Activated effector memory CD4-positive, alpha-beta T cell treated with anti-CD3 and anti-CD28 coated beads, Interleukin-2, amount 50 U/mL, for 16 hours (primary cell): ENCODE measurements at regions not wholly inside any gene's neighbourhood (a gene's known extent, or its start where the extent isn't known, plus 50 kb on each side); places are given as distances from the start of the nearest gene placed in this dataset.

Experiments used
- DNase-seq: peaks from one replicate; pipeline ENCODE4 v3.0.0-alpha.2; 2020

DNA sequence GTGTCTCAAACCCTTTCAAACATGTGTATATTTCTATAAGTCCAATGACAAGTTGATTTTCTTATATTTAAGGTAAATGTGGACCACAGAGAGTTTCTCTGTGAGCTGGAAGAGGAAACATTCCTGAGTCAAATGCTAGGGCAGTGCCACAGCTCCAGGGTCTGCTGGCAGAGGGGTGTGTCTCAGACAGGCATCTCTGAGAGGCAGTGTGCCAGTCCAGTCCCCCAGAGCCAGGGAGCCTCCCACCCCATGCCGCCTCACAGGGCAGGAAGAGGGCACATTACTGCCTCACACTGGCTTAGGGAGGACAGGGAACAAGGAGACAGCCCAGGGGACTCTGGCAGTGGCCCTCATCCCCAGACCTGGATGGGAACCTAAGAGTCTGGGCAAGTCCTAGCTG, 120.2 kb downstream of the TENT4A start:
- DNase-seq = no peak

DNA sequence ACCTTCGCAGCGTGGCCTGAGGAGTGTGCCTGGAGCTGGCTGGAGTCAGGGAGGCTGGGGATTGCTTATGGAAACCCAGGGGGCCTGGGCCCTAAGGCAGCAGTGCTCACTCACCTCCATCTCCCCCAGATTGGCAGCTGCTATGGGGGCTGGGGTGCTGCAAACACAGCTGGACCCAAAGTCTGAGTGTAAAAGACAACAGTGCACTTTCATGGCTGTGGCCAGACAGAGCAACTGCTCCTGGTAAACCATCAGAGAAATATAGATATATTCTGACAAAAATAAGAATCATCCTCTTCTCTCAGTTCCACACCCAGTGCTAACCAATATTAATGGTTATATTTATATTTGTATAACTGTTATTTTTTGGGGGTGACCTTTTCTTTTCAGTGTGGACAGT, 123.9 kb downstream of the TENT4A start:
- DNase-seq = no peak

- DNase-seq = peak; percentile 67
Measured at GRCh38 chr5:6837519-6838110, 124.4 kb downstream of the TENT4A start.

DNA sequence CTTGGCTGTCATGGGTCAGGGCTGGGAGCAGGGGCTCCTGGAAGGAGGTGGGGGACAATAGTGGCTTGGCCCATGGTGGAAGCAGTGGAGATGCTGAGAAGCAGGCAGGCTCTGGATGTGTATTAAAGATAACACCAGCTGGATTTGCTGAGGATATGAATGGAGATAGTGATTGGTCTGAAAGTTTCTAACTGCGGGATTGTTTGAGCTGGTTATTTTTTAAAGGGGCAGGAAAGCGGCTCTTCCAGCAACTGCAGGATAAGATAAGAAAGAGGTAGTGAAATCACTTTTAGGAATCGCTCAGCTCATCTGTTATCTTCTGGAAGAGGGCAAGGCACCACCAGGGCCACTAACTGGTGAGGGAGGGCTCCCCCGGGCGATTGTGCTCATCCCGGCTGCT, 125.5 kb downstream of the TENT4A start:
- no peak for DNase-seq

- no peak for DNase-seq
Measured at GRCh38 chr5:6840136-6840793, 127.0 kb downstream of the TENT4A start.

DNA sequence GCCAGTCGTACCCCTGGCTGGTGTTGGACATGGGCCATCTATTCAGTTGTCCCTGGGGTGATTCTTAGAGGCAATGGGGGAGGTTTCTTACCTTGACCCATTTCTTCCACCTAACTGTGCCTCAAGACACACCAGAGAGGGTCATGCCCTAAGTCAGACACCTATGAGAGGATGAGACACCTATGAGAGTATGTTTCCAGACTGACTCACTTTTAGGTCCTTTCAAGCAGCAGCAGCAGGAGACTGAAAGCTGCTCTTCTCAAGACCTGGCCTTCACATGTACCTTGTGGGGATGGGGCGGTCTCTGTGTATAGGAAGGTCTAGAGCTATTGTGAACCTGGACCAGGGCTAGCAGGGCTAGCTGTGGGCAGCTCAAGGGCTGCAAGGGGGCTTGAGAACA, 130.1 kb downstream of the TENT4A start:
- no peak for DNase-seq

DNA sequence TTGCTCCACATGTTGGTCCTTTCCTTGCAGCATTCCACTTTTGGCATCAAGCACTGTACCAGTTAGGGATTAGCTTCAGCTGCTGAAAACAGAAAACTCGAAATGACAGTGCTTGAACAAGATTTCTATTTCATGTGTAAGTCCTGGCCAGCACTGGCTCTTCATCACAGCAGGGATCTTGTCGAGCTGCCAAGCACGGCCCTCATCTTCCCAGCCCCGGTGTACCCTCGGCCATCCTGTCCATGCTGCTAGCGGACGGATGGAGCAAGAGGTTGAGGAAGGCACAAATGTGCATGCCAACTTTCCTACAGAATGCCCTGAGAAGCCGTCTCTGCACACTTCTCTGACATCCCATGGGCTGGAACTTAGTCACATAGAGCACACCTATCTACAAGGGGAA, 130.6 kb downstream of the TENT4A start:
- no peak for DNase-seq

DNA sequence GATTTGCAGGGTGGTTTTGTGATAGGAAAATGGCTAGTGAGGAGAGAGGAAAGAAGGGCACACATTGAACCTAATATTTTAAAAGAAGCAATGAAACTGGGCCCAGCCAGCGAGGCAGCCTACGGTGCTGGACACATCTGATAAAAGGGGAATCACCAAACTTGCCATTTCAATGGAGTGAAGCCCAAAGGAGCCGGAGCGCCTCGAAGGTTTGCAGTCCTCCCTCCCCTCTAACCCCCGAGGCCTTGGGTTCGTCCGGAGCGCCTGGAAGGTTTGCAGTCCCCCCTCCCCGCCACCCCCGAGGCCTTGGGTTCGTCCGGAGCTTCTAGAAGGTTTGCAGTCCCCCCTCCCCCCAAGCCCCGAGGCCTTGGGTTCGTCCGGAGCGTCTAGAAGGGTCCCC, 132.6 kb downstream of the TENT4A start:
- DNase-seq = no peak

- no peak for DNase-seq
Measured at GRCh38 chr5:6847870-6848269, 134.6 kb downstream of the TENT4A start.

GRCh38 chr5:6849316-6850105, 136.3 kb downstream of the TENT4A start:
- DNase-seq = no peak

DNA sequence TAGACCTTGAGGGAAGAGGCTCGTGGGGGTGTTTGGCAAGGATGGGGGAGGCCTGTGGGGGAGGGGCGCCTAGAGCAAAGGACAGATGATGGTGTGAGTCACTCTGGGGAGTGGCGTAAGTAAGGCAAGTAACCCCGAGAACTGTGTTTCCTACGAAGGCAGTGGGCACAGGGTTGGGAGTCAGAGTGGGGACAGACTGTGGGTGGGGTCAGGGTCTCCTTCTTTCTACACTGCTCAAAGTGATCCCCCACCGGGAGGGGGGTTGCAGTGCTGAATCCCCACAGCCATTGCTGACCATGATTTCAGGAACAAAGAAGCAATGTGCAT, 136.8 kb downstream of the TENT4A start:
- DNase-seq = no peak

DNA sequence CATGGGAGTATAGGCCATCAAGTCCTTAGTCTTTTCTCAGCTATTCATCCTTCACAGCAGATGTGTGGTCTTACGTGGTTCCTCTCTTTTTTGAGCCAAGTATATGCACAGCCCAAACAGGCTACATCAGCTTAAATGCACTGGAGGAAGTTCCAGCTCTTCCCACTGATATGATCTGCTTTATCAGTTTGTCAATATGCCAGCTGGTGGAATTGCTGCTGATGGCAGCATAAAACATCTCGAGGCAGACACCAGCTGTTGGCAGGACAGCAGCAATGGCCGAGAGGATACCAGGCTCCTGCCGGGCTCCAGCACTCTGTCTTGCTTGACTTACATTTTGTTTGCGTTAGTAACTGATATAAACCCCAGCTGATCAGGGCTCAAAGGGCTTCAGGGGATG, 143.4 kb downstream of the TENT4A start:
- no peak for DNase-seq

GRCh38 chr5:6858419-6858818, 145.2 kb downstream of the TENT4A start:
- DNase-seq = no peak

DNA sequence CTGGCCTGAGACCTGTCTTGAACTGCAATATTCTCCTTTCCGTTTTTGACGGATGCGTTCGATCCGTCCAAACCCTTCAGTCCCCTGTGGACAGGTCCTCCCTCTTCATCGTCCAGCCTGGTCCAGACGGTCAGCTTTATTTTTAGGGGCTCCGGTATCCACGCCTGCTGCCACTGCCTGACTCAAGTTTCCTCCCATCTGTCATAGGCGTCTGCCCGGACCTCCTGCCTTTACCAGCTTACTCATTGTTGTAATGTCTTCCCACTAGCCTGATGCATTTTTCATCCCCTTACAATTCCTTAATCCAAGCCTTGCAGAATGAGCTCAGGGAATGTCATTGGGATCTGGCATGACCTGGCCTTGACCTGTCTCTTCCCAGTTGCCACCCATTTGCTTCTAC, 145.8 kb downstream of the TENT4A start:
- no peak for DNase-seq

DNA sequence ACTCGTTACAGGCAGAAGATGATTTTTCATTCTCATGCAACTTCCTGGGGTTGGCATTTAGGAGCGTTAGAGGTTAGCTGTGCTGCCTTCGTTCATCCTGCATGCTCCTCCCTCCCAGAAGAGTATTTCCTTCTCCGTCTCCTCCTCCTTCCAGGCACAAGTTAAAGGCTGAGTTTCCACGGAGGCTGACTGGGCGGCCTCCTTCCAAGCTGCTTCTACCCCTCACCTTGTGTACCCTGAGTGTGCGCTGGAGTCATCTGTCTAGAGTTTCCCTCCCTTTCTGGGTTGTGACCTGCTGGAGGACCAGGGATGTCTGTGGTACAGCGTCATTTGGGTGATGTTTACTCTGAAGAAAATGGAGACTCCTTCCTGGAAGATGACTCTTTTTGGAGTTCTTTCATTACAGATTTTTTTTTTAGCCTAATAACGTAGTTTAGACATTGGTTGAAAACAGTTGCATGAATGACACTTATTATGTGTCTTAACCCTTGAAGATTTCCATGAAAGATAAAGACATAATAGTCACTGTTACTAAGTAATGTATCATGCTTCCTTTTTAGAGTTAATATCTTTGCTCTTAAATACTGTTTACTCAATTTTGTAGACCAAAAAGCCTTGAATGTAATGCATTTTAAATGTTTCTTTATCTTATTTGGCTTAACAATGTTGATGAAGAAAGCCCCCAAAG, 146.9 kb downstream of the TENT4A start:
- no peak for DNase-seq

DNA sequence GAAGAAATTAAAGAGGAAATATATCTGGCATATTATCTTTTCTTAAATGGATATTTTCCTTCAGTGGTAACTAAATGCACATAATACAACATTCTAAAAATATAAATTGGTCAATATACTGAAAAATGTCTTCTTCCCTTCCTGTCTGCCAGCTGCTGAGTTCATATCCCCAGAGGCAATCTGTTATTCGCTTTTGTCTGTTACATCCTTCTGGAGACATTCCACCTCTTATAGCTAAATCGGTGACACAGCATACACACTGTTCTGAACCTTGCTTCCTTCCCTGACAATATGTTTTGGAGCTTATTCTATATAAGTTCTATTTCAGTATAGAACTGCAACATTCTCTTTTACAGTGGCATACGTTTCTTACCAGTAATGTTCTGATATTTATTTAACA, 147.8 kb downstream of the TENT4A start:
- no peak for DNase-seq

GRCh38 chr5:6861667-6862066, 148.4 kb downstream of the TENT4A start:
- DNase-seq = no peak

- DNase-seq = no peak
Measured at GRCh38 chr5:6862306-6862705, 149.1 kb downstream of the TENT4A start.

- no peak for DNase-seq
Measured at GRCh38 chr5:6867712-6868111, 154.5 kb downstream of the TENT4A start.

DNA sequence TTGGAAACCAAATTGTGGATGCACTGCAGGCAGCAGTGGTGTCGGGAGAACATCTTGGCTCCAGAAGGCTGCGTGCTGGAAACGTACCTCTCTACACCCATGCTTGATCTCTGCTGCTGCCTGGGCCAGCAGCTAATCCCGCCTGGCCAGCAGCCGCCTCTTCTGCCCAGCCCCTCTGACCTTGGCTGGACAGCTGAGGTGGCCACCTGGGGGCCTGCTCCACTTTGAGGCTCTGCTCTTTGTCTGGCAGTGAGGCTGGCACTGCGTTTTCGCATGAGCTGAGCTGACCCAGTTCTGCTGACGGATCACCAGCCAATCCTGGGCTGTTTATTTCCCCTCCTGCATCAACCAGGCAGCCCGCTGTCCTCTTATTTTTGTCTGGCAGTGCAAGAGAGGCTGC, 154.9 kb downstream of the TENT4A start:
- DNase-seq = no peak

DNA sequence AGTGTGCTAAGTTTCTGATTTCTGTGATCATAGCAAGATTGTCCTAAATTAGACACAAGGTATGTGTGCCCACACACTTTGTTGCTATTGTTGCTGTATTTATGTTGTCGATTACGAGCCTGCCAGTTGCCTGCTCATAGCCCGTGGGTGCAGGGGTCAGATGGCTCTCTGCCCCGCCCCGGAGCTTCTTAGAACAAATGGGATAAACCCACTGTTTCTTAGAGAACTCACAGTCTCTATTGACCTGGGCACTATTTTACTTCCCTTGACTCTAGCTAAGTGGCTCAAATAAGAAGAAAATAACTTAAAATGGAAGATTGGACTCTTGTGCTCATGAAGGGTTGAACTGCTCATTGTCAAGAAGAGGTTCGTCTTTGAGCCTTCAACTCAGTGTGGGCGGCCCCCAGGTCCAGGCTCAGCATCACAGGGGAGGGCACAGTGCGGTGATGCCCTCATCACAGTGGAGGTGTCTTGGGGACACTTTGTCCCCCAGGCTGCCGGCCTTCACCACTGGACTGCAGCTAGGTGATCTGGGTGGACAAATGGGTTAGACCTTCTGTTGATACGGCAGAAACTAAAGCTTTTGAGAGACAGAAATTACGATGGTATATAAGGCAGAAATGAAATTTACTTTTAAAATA, 155.5 kb downstream of the TENT4A start:
- no peak for DNase-seq

DNA sequence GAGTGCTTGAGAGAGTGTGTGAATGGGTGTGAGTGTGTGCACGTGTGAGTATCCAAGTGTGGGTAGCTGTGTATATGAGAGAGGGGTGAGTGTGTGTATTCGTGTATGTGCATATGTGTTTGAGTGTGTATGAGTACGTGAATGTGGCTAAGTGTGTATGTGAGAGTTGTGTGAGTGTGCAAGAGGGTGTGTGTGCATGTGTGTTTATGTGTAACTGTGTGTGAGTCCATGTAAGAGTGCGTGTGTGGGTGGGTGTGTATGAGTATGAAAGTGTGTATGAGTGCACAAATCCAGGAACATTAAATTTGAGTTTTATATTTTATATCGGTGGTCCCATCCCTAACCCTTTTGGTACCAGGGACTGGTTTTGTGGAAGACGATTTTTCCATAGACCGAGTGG, 156.4 kb downstream of the TENT4A start:
- DNase-seq = no peak

DNA sequence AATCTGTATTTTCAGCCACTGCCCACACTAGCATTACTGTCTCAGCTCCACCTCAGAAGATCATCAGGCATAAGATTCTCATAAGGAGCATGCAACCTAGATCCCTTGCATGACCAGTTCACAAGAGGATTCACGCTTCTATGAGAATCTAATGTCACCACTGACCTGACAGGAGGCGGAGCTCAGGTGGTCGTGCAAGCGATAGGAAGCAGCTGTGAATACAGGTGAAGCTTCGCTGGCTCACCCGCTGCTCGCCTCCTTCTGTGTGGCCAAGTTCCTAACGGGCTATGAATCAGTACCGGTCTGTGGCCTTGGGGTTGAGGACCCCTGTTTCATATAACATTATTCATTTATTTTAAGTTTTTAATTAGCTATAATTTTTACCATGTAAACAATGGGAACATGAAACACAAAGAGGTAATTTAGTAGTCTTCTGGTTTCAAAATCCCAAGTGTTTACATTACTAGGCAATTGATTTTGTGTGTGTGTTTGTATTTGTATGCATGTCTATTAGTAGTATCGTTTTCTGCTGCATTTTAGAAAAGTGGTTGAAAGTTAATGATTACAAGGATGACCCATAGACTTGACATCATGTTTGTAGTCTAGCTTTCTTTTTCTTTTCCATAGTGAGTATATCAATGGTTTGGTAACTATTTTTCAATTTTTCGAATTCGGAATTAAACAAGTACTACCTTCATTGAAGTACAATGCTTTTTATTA, 159.4 kb downstream of the TENT4A start:
- no peak for DNase-seq
